ENCODE measurements at regions not wholly inside any gene's neighbourhood (a gene's known extent, or its start where the extent isn't known, plus 50 kb on each side); places are given as distances from the start of the nearest gene placed in this dataset.

DNA sequence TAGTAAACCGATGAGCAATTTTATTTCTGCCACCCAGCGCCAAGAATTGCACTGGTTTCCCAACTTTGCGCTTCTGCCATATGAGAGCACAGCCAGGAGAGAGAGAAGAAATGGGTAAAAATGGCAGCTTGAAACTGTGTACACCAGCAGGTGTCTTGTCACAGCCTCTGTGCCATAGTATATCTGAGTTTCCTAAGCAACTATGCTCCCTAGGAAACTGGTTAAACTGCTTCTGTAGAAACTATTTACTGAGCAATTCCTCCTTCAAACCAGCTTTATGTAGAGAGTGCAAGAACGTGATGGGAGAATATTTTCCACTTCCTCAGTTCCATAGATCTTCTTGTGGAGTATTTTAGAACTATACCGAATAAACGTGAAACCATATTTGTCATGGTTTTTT lies 1361.3 kb downstream of the PCDH9 start:
- no CpG with 5 or more reads among the region's 6 CpGs for WGBS (ENCODE audit: insufficient coverage)
- Histone ChIP-seq H3K4me1 (ENCODE audit: control extremely low read depth in 1 of 4, control insufficient read depth in 4 of 4, insufficient read depth in 4 of 4, low read length in 3 of 4) (no peaks in the 10 kb centered on the region), H3K9me3 (ENCODE audit: control extremely low read depth in 1 of 5, control insufficient read depth in 4 of 5, insufficient read depth in 2 of 5, low read depth in 1 of 5, low read length in 4 of 5) (no peaks in the 10 kb centered on the region), H3K27me3 (replicated peaks in 2 of 5; ENCODE audit: control insufficient read depth in 4 of 5, insufficient read depth in 5 of 5, low read length in 4 of 5) (no peaks in the 10 kb centered on the region), H3K4me3 (ENCODE audit: control insufficient read depth in 1 of 7, extremely low read depth in 1 of 7, insufficient read depth in 4 of 7, low read depth in 2 of 7, low read length in 6 of 7) (no peak overlapping the region), H3K36me3 (ENCODE audit: control insufficient read depth in 4 of 4, insufficient read depth in 4 of 4, low read length in 3 of 4) (no peaks in the 10 kb centered on the region), H3K27ac (ENCODE audit: insufficient read depth in 1 of 2, low read depth in 1 of 2, low read length in 2 of 2, poor library complexity in 1 of 2, severe bottlenecking in 2 of 2) (no peak overlapping the region)
- ChIA-PET CTCF (no interaction called here), POLR2A (no interaction called here)
- no peak for DNase-seq

DNA sequence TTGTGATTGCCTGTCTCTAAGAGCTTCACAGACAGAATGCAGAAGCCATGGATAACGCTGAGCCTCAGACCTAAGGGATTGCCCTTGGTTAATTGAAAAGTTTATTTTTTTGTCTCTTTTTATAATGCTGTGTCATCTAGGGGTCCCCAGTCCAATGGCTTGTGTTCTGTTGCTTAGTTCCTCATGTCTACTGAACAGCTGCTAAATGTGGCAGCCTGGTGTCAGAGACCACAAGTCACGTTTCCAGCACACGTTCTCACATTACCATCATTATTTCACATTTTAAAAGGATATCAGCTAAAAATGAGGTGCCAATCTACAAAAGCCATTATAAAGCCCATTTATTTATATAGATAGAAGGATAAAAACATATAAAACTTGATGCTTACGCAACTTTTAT lies 1362.0 kb downstream of the PCDH9 start:
- Histone ChIP-seq H3K27me3 (replicated peaks in 2 of 5; ENCODE audit: control insufficient read depth in 4 of 5, insufficient read depth in 5 of 5, low read length in 4 of 5) (no peaks in the 10 kb centered on the region), H3K9me3 (ENCODE audit: control extremely low read depth in 1 of 5, control insufficient read depth in 4 of 5, insufficient read depth in 2 of 5, low read depth in 1 of 5, low read length in 4 of 5) (no peaks in the 10 kb centered on the region), H3K36me3 (ENCODE audit: control insufficient read depth in 4 of 4, insufficient read depth in 4 of 4, low read length in 3 of 4) (no peaks in the 10 kb centered on the region), H3K4me3 (ENCODE audit: control insufficient read depth in 1 of 7, extremely low read depth in 1 of 7, insufficient read depth in 4 of 7, low read depth in 2 of 7, low read length in 6 of 7) (no peak overlapping the region), H3K4me1 (ENCODE audit: control extremely low read depth in 1 of 4, control insufficient read depth in 4 of 4, insufficient read depth in 4 of 4, low read length in 3 of 4) (no peaks in the 10 kb centered on the region), H3K27ac (ENCODE audit: insufficient read depth in 1 of 2, low read depth in 1 of 2, low read length in 2 of 2, poor library complexity in 1 of 2, severe bottlenecking in 2 of 2) (no peak overlapping the region)
- DNase-seq: peak in 1 of 3 donors; percentile 2
- CTCF ChIA-PET: no interaction called here
- POLR2A ChIA-PET: no interaction called here
- no CpG with 5 or more reads among the region's 4 CpGs for WGBS (ENCODE audit: insufficient coverage)

DNA sequence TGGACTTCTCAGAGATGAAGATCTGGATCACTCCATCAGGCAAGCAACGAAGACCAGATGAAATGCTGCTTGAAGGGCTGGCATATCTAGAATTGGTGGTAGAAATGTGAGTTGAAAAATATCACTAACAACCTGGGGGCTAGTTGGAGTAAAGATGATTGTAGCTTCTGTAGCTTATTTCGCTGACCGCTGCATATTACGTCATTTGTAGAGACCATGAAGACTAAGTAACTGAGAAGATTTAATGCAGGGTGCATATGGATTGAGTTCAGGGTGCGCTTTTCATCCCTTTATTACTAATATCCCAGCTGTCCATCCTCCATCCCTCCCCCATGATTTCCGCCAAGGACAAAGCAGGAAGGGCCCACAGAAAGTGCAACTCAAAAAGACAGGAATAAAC lies 1364.0 kb downstream of the PCDH9 start:
- Histone ChIP-seq H3K27ac (ENCODE audit: insufficient read depth in 1 of 2, low read depth in 1 of 2, low read length in 2 of 2, poor library complexity in 1 of 2, severe bottlenecking in 2 of 2) (no peak overlapping the region), H3K27me3 (replicated peaks in 2 of 5; ENCODE audit: control insufficient read depth in 4 of 5, insufficient read depth in 5 of 5, low read length in 4 of 5) (no peaks in the 10 kb centered on the region), H3K4me1 (ENCODE audit: control extremely low read depth in 1 of 4, control insufficient read depth in 4 of 4, insufficient read depth in 4 of 4, low read length in 3 of 4) (no peaks in the 10 kb centered on the region), H3K36me3 (ENCODE audit: control insufficient read depth in 4 of 4, insufficient read depth in 4 of 4, low read length in 3 of 4) (no peaks in the 10 kb centered on the region), H3K9me3 (ENCODE audit: control extremely low read depth in 1 of 5, control insufficient read depth in 4 of 5, insufficient read depth in 2 of 5, low read depth in 1 of 5, low read length in 4 of 5) (no peaks in the 10 kb centered on the region), H3K4me3 (ENCODE audit: control insufficient read depth in 1 of 7, extremely low read depth in 1 of 7, insufficient read depth in 4 of 7, low read depth in 2 of 7, low read length in 6 of 7) (no peak overlapping the region)
- ChIA-PET CTCF (no interaction called here), POLR2A (no interaction called here)
- DNase-seq: no peak
- WGBS (ENCODE audit: insufficient coverage): 86% methylated on average over 1 of the region's 6 CpGs

DNA sequence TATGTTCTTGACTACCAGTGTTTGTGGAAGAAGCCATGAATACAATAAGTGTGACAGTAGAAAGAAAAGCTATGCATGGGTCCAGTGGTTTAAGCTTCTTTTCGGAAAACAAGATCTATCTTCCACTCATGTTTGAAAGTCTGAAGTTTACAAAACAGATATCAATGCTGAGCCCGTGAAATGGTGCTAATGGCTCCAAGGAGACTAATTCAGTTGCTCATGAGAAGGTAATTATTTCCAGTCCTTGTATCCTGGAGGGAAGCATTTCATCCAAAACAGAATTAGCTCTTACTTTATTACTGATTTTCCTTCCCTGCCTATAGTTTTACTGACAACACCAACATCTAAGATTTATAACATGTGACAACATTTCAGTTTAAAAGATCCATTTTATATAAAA lies 1364.9 kb downstream of the PCDH9 start:
- Histone ChIP-seq H3K27ac (ENCODE audit: insufficient read depth in 1 of 2, low read depth in 1 of 2, low read length in 2 of 2, poor library complexity in 1 of 2, severe bottlenecking in 2 of 2) (no peak overlapping the region), H3K9me3 (ENCODE audit: control extremely low read depth in 1 of 5, control insufficient read depth in 4 of 5, insufficient read depth in 2 of 5, low read depth in 1 of 5, low read length in 4 of 5) (no peaks in the 10 kb centered on the region), H3K4me3 (ENCODE audit: control insufficient read depth in 1 of 7, extremely low read depth in 1 of 7, insufficient read depth in 4 of 7, low read depth in 2 of 7, low read length in 6 of 7) (no peak overlapping the region), H3K27me3 (replicated peaks in 2 of 5; ENCODE audit: control insufficient read depth in 4 of 5, insufficient read depth in 5 of 5, low read length in 4 of 5) (no peaks in the 10 kb centered on the region), H3K4me1 (ENCODE audit: control extremely low read depth in 1 of 4, control insufficient read depth in 4 of 4, insufficient read depth in 4 of 4, low read length in 3 of 4) (no peaks in the 10 kb centered on the region), H3K36me3 (ENCODE audit: control insufficient read depth in 4 of 4, insufficient read depth in 4 of 4, low read length in 3 of 4) (no peaks in the 10 kb centered on the region)
- POLR2A ChIA-PET: no interaction called here
- CTCF ChIA-PET: no interaction called here
- WGBS (ENCODE audit: insufficient coverage): 83% methylated on average over 2 of the region's 2 CpGs
- no peak for DNase-seq

DNA sequence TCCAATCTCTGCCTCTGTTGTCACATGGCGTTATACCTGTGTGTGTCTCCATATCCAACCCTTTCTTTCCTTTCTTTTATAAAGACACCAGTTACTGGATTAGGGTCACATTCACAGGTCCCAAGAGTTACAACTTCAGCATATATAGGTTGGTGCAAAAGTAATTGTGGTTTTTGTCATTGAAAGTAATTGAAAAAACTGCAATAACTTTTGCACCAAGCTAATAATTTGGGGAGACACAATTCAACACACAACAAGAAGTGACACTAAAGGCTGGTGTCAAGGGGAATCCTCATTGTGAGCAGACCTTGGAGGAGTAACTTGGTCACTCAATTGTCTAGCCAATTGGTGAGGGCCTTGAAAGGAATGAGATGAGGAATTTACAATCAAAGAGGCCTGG lies 1366.1 kb downstream of the PCDH9 start:
- H3K27me3 ChIP-seq (replicated peaks in 2 of 5; ENCODE audit: control insufficient read depth in 4 of 5, insufficient read depth in 5 of 5, low read length in 4 of 5): no peaks in the 10 kb centered on the region
- no CpG with 5 or more reads among the region's 1 CpG for WGBS (ENCODE audit: insufficient coverage)
- DNase-seq: no peak
- H3K27ac ChIP-seq (ENCODE audit: insufficient read depth in 1 of 2, low read depth in 1 of 2, low read length in 2 of 2, poor library complexity in 1 of 2, severe bottlenecking in 2 of 2): no peak overlapping the region
- H3K36me3 ChIP-seq (ENCODE audit: control insufficient read depth in 4 of 4, insufficient read depth in 4 of 4, low read length in 3 of 4): no peaks in the 10 kb centered on the region
- ChIA-PET CTCF (no interaction called here), POLR2A (no interaction called here)
- H3K4me3 ChIP-seq (ENCODE audit: control insufficient read depth in 1 of 7, extremely low read depth in 1 of 7, insufficient read depth in 4 of 7, low read depth in 2 of 7, low read length in 6 of 7): no peak overlapping the region
- no peaks in the 10 kb centered on the region for H3K9me3 ChIP-seq (ENCODE audit: control extremely low read depth in 1 of 5, control insufficient read depth in 4 of 5, insufficient read depth in 2 of 5, low read depth in 1 of 5, low read length in 4 of 5)
- H3K4me1 ChIP-seq (ENCODE audit: control extremely low read depth in 1 of 4, control insufficient read depth in 4 of 4, insufficient read depth in 4 of 4, low read length in 3 of 4): no peaks in the 10 kb centered on the region

DNA sequence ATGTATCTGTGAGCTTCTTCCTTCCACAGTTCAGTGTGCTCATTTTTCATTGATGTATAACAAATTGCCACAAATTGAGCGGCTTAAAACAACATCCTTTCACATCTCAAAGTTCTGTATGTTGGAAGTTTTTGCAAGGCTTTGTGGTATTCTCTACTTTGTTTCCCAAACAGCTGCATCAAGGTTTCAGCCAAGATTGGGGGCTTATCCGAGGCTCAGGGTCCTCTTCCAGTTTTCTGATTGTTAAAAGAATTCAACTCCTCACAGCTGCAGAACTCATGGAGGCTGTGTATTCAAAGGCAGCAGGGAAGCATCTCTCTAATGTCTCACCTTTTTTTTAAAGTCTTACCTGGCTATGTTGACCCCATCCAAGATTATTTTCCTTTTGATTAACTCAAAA lies 1369.8 kb downstream of the PCDH9 start:
- WGBS (ENCODE audit: insufficient coverage): 100% methylated on average over 1 of the region's 2 CpGs
- DNase-seq: no peak

DNA sequence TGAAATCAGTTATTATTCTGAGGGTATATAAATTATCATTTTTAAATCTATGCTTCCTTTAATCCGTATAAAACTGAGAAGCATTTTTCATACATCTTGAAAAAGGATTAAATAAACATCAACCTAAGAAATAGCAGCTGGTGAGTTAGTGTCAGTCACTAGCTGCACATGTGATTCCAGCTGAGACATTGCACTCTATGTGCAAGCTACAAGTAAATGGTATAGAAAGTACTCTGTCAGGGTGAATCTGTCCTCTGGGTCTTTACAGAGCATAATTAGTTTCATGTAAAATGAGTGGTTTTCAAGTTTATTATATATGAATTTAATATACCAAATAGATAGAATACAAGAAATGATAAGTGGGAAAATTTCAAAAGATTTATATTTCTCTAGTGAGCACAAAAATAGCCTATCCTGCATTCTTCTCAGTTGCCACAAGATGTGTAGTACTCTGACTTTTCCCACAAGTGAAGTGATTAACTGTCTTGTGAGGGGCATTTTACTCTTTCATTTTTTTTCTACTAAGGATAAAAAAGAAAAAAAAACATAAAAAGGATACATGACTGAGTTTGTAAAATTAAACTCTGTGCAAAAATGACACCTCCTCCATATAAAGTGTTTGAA lies 1372.1 kb downstream of the PCDH9 start:
- Histone ChIP-seq H3K4me1 (ENCODE audit: control extremely low read depth in 1 of 4, control insufficient read depth in 4 of 4, insufficient read depth in 4 of 4, low read length in 3 of 4) (no peaks in the 10 kb centered on the region), H3K27ac (ENCODE audit: insufficient read depth in 1 of 2, low read depth in 1 of 2, low read length in 2 of 2, poor library complexity in 1 of 2, severe bottlenecking in 2 of 2) (no peak overlapping the region), H3K27me3 (replicated peaks in 2 of 5; ENCODE audit: control insufficient read depth in 4 of 5, insufficient read depth in 5 of 5, low read length in 4 of 5) (no peaks in the 10 kb centered on the region), H3K36me3 (ENCODE audit: control insufficient read depth in 4 of 4, insufficient read depth in 4 of 4, low read length in 3 of 4) (no peaks in the 10 kb centered on the region), H3K4me3 (ENCODE audit: control insufficient read depth in 1 of 7, extremely low read depth in 1 of 7, insufficient read depth in 4 of 7, low read depth in 2 of 7, low read length in 6 of 7) (no peak overlapping the region), H3K9me3 (ENCODE audit: control extremely low read depth in 1 of 5, control insufficient read depth in 4 of 5, insufficient read depth in 2 of 5, low read depth in 1 of 5, low read length in 4 of 5) (no peaks in the 10 kb centered on the region)
- DNase-seq: no peak
- ChIA-PET CTCF (no interaction called here), POLR2A (no interaction called here)
- no CpG with 5 or more reads among the region's 1 CpG for WGBS (ENCODE audit: insufficient coverage)

More for the DNA sequence above, 1369.8 kb downstream of the PCDH9 start:
- no peaks in the 10 kb centered on the region for H3K27me3 ChIP-seq (replicated peaks in 2 of 5; ENCODE audit: control insufficient read depth in 4 of 5, insufficient read depth in 5 of 5, low read length in 4 of 5)
- no peaks in the 10 kb centered on the region for H3K36me3 ChIP-seq (ENCODE audit: control insufficient read depth in 4 of 4, insufficient read depth in 4 of 4, low read length in 3 of 4)
- H3K4me3 ChIP-seq (ENCODE audit: control insufficient read depth in 1 of 7, extremely low read depth in 1 of 7, insufficient read depth in 4 of 7, low read depth in 2 of 7, low read length in 6 of 7): no peak overlapping the region
- H3K4me1 ChIP-seq (ENCODE audit: control extremely low read depth in 1 of 4, control insufficient read depth in 4 of 4, insufficient read depth in 4 of 4, low read length in 3 of 4): no peaks in the 10 kb centered on the region
- POLR2A ChIA-PET: no interaction called here
- H3K27ac ChIP-seq (ENCODE audit: insufficient read depth in 1 of 2, low read depth in 1 of 2, low read length in 2 of 2, poor library complexity in 1 of 2, severe bottlenecking in 2 of 2): no peak overlapping the region
- CTCF ChIA-PET: interaction anchor here (0.7 kb wide), 1 partner anchor 11 kb away, joined by 3 read pairs; no protein-coding TSS in a partner anchor
- no peaks in the 10 kb centered on the region for H3K9me3 ChIP-seq (ENCODE audit: control extremely low read depth in 1 of 5, control insufficient read depth in 4 of 5, insufficient read depth in 2 of 5, low read depth in 1 of 5, low read length in 4 of 5)
